ENCODE measurements at regions not wholly inside any gene's neighbourhood (a gene's known extent, or its start where the extent isn't known, plus 50 kb on each side); places are given as distances from the start of the nearest gene placed in this dataset.

DNA sequence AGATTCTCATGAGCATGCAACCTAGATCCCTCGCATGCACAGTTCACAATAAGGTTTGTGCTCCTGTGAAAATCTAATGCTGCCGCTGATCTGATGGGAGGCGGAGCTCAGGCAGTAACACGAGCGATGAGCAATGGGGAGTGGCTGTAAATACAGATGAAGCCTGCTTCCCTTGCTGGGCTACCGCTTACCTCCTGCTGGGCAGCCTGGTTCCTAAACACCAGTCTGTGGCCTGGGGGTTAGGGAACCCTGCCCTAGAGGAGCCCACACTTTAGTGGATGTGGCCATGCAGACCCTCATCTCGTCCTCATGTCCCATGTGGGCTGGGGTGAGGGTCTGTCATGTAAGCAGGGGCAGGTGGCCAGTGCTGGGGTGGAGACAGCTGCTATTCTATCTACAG lies 417.6 kb downstream of the GLRX3 start:
- H3K36me3 ChIP-seq: no peaks in the 10 kb centered on the region
- H3K27me3 ChIP-seq: no peaks in the 10 kb centered on the region
- H3K9me3 ChIP-seq: no peaks in the 10 kb centered on the region
- H3K27ac ChIP-seq: no peak overlapping the region
- no peaks in the 10 kb centered on the region for H3K4me1 ChIP-seq
- intact Hi-C loops (cut with DNase I; ENCODE audit: low total_unique reads): no loop called here
- no peak overlapping the region for H3K4me3 ChIP-seq
- TF ChIP-seq POLR2A (IDR thresholded peaks at IDR 0.05): no peak
- TF ChIP-seq, protein P1, sequence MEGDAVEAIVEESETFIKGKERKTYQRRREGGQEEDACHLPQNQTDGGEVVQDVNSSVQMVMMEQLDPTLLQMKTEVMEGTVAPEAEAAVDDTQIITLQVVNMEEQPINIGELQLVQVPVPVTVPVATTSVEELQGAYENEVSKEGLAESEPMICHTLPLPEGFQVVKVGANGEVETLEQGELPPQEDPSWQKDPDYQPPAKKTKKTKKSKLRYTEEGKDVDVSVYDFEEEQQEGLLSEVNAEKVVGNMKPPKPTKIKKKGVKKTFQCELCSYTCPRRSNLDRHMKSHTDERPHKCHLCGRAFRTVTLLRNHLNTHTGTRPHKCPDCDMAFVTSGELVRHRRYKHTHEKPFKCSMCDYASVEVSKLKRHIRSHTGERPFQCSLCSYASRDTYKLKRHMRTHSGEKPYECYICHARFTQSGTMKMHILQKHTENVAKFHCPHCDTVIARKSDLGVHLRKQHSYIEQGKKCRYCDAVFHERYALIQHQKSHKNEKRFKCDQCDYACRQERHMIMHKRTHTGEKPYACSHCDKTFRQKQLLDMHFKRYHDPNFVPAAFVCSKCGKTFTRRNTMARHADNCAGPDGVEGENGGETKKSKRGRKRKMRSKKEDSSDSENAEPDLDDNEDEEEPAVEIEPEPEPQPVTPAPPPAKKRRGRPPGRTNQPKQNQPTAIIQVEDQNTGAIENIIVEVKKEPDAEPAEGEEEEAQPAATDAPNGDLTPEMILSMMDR (IDR thresholded peaks at IDR 0.05): no peak
- DNase-seq: no peak

DNA sequence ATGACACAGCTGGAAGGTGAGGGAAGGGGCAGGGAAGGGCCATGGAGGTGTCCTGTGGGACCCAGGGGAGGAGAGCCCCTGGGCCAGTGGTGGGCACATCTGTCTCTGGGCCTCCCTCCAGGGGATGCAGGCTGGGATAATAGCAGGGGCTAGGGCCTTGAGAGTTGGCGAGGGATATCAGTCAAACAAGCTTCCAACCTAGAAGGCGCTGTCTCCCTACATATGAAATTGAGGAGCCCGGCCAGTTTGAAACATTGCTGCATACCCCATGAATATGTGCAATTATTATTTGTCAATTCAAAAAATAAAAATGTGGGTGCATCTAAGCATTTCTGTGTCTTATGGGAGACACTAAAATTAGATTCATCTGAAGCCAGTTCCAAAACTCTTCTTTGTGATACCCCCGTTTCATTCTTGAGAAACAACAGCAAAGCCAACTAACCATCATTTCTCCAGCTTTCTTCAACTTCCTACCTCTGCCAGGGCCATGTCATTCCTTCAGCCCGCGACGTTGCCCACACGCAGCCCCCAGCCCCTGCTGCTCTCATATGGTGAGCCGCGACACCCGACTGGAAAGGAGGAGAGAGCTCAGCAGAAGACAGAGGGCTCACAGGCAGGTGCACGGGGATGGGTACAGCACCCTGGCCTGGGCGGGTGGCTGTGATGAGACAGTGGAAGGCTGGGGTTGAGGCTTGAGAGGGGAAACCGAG lies 418.7 kb downstream of the GLRX3 start:
- DNase-seq: no peak
- H3K4me1 ChIP-seq: no peaks in the 10 kb centered on the region
- intact Hi-C loops (cut with DNase I; ENCODE audit: low total_unique reads): no loop called here
- TF ChIP-seq, protein P1 (IDR thresholded peaks at IDR 0.05): no peak
- no peak for TF ChIP-seq POLR2A (IDR thresholded peaks at IDR 0.05)
- H3K36me3 ChIP-seq: no peaks in the 10 kb centered on the region
- H3K27me3 ChIP-seq: no peaks in the 10 kb centered on the region
- no peak overlapping the region for H3K4me3 ChIP-seq
- no peak overlapping the region for H3K27ac ChIP-seq
- no peaks in the 10 kb centered on the region for H3K9me3 ChIP-seq

DNA sequence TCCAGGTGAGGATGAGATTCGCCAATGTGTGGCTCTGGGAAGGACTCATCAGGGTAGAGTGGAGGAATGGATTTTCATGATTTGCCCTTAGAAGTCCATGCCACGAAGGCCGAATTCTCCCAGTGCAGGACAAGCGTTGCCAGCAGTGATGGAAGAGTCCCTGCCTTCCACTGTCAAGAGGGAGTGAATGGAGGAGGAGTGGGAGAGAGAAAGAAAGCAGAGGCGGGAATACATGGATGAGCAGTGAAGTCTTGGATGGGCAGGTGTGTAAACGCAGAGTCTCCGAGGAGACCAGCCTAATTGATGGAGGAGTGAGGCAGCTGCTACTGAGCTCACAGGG lies 419.2 kb downstream of the GLRX3 start:
- DNase-seq: no peak
- Histone ChIP-seq H3K36me3 (no peaks in the 10 kb centered on the region), H3K4me1 (no peaks in the 10 kb centered on the region), H3K9me3 (no peaks in the 10 kb centered on the region), H3K4me3 (no peak overlapping the region), H3K27ac (no peak overlapping the region), H3K27me3 (no peaks in the 10 kb centered on the region)
- intact Hi-C loops (cut with DNase I; ENCODE audit: low total_unique reads): no loop called here
- no peak for TF ChIP-seq POLR2A (IDR thresholded peaks at IDR 0.05)
- TF ChIP-seq, protein P1 (IDR thresholded peaks at IDR 0.05): no peak

DNA sequence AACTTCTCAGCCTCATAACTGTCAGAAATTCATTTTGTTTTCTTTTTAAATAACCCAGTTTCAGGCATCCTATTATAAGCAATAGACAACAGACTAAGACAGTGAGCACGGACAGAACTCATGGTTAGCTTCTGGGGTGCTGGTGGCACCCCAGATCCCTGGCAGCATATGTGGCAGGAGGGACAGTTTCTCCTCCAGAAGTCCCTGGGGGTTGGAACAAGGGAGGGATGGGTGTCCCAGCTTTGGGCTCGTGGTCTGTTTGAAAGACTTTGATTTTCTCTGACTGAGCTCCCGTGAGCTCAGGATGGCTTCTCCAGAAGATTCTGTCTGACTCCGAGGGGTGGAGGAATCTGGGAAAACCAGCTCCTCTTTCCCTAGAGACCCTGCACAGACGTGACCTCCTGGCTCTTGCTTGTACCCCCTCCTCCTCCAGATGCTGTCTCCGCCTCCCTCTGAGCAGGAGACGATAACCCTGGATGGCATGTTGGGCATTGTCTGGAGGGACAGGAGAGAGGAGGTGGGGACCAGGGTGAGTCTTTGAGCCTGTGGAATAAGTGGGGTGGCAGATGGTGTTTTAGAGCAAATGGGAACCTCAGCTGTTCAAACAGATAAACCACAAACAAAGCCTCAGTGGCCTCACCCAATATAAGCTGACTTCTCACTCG lies 421.1 kb downstream of the GLRX3 start:
- TF ChIP-seq, protein P1 (IDR thresholded peaks at IDR 0.05): no peak
- TF ChIP-seq POLR2A (IDR thresholded peaks at IDR 0.05): no peak
- intact Hi-C loops (cut with DNase I; ENCODE audit: low total_unique reads): no loop called here
- Histone ChIP-seq H3K4me3 (no peak overlapping the region), H3K27me3 (no peaks in the 10 kb centered on the region), H3K27ac (no peak overlapping the region), H3K4me1 (no peaks in the 10 kb centered on the region), H3K9me3 (no peaks in the 10 kb centered on the region), H3K36me3 (no peaks in the 10 kb centered on the region)
- DNase-seq: no peak

DNA sequence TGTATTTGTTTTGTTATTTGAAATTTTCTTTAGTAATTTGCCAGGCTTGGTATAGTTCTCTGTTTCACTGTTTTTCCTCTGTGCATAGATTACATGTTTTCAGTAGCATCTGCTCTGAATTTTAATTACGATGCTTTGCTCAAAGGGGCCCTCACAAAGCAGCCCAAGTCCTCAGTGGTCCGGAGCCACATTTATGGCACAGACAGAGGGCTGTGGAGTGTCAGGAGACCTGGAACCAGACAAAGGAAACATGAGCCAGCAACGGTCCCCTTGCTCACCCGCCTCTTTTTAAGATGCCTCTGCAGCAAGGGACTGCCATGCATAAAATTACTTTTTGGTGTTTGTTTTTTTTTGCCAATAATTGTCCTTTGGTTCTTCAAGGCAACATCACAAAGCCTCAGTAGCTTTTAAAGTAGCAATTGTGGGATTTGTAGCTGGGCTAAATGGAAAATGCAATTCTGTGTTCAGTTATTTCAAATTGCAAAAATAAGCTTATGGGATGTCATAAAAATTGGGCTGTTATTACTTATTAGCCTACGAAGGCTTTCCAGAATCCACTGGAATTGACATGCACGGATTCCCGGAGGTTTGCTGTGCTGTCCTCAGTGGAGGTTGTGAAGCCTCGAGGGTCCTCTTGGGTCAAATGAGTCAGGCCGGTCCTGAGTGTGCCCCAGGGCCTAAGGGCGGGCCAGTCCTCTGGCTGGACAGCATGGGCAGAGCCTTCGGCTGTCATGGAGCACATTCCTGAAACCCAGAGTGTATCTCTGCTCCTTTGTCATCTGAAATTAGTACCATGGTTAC lies 422.8 kb downstream of the GLRX3 start:
- Histone ChIP-seq H3K27me3 (no peaks in the 10 kb centered on the region), H3K9me3 (no peaks in the 10 kb centered on the region), H3K36me3 (no peaks in the 10 kb centered on the region), H3K27ac (no peak overlapping the region), H3K4me1 (no peaks in the 10 kb centered on the region), H3K4me3 (no peak overlapping the region)
- intact Hi-C loops (cut with DNase I; ENCODE audit: low total_unique reads): no loop called here
- no peak for TF ChIP-seq POLR2A (IDR thresholded peaks at IDR 0.05)
- TF ChIP-seq, protein P1 (IDR thresholded peaks at IDR 0.05): no peak
- DNase-seq: no peak
